SH-SY5Y (cell line): ENCODE measurements at regions not wholly inside any gene's neighbourhood (a gene's known extent, or its start where the extent isn't known, plus 50 kb on each side); places are given as distances from the start of the nearest gene placed in this dataset.

Experiments
- GATA2 ChIP-seq: IDR thresholded peaks from 2 replicates; pipeline ENCODE4 v1.6.1; 2011; ENCODE audit warnings: mild to moderate bottlenecking, low read depth, low read length
- GATA3 ChIP-seq: IDR thresholded peaks from 2 replicates; pipeline ENCODE4 v1.6.1; 2011; ENCODE audit warnings: low read depth, mild to moderate bottlenecking, low read length, moderate library complexity

GRCh38 chr7:1296356-1296981 is 63.8 kb downstream of the UNCX start:
- TF ChIP-seq GATA2 = no peak
- TF ChIP-seq GATA3 = no peak
